DND-41 (cell line): ENCODE measurements at regions not wholly inside any gene's neighbourhood (a gene's known extent, or its start where the extent isn't known, plus 50 kb on each side); places are given as distances from the start of the nearest gene placed in this dataset.

Experiments
- ATAC-seq: fragments of 200-7000 bp; cut with Tn5 transposase; 3 replicates; pipeline ENCODE4 v1.9.1; 2021; ENCODE audit warnings: low read depth; ENCODE audit not compliant: insufficient read depth
- DNase-seq: peaks from one replicate; pipeline ENCODE4 v3.0.0-alpha.2; 2020
- H2AFZ ChIP-seq: 2 replicates; pipeline ENCODE4 v1.6.0; 2012; ENCODE audit warnings: low read depth, low read length
- H3K27ac ChIP-seq: 2 replicates; pipeline ENCODE4 v1.5.1; 2012; ENCODE audit warnings: low read length, inconsistent platforms
- H3K27me3 ChIP-seq: fragments of 200-600 bp; sonication (generic); 2 replicates; pipeline ENCODE4 v1.6.0; 2012; ENCODE audit warnings: low read length, mild to moderate bottlenecking, inconsistent platforms; ENCODE audit not compliant: insufficient read depth, poor library complexity
- H3K36me3 ChIP-seq: 2 replicates; pipeline ENCODE4 v1.5.1; 2012; ENCODE audit warnings: low read length, inconsistent platforms; ENCODE audit not compliant: insufficient read depth
- H3K4me1 ChIP-seq: 2 replicates; pipeline ENCODE4 v1.5.1; 2012; ENCODE audit warnings: mild to moderate bottlenecking, low read length; ENCODE audit not compliant: insufficient read depth
- H3K4me2 ChIP-seq: 2 replicates; pipeline ENCODE4 v1.6.0; 2012; ENCODE audit warnings: mild to moderate bottlenecking, moderate library complexity, low read length, inconsistent platforms; ENCODE audit not compliant: insufficient read depth
- H3K4me3 ChIP-seq, 2 experiments: fragments of 200-600 bp in 1 of 2; shearing (Covaris generic) in 1 of 2; 2 replicates each; pipeline ENCODE4 v1.5.1; 2012 to 2016; ENCODE audit warnings: inconsistent platforms in 2 of 2, low read length in 2 of 2, mild to moderate bottlenecking in 2 of 2, low read depth in 1 of 2, moderate library complexity in 1 of 2
- H3K79me2 ChIP-seq: 2 replicates; pipeline ENCODE4 v1.6.0; 2012; ENCODE audit warnings: low read length, inconsistent platforms; ENCODE audit not compliant: insufficient read depth
- H3K9ac ChIP-seq: 2 replicates; pipeline ENCODE4 v1.6.0; 2012; ENCODE audit warnings: low read depth, mild to moderate bottlenecking, inconsistent platforms, low read length, moderate library complexity
- H3K9me3 ChIP-seq: 2 replicates; pipeline ENCODE4 v1.5.1; 2012; ENCODE audit warnings: low read length, moderate library complexity, mild to moderate bottlenecking, inconsistent platforms; ENCODE audit not compliant: insufficient read depth, severe bottlenecking
- H4K20me1 ChIP-seq: 2 replicates; pipeline ENCODE4 v1.6.0; 2012; ENCODE audit warnings: low read length; ENCODE audit not compliant: insufficient read depth
- EZH2 ChIP-seq: IDR thresholded peaks from 3 replicates; pipeline ENCODE4 v1.6.1; 2012; ENCODE audit warnings: borderline replicate concordance, low read depth, mild to moderate bottlenecking, moderate library complexity, low read length, inconsistent platforms; ENCODE audit not compliant: severe bottlenecking
- TF ChIP-seq, protein P1 (sequence below): IDR thresholded peaks from 2 replicates; pipeline ENCODE4 v1.5.1; 2012; ENCODE audit warnings: borderline replicate concordance, low read length, moderate library complexity, mild to moderate bottlenecking; ENCODE audit not compliant: poor library complexity, severe bottlenecking; ENCODE audit errors: extremely low read depth

DNA sequence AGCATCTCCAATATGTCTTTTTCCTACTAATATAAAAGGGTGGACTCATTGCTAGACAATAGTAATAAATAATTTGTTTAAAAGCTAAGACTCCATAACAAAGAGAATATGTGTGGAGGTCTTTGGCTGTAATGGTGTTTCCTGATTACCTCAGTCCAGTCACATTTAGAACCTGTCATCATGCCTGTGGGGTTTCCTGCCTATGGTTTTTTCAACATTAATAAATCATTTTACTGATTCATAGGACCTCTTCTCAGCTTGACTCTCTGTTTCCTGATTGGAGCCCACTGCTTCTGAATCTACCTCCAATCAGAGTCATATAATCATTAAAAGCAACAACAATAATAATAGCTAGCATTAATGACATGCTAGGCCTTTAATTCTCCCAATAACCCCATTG is 52.4 kb upstream of the GNAI1 start:
- H2AFZ ChIP-seq, result no peak overlapping the region
- no peaks in the 10 kb centered on the region for H3K79me2 ChIP-seq
- H4K20me1 ChIP-seq, result no peaks in the 10 kb centered on the region
- ATAC-seq, result no peak
- H3K27me3 ChIP-seq, result no peaks in the 10 kb centered on the region
- no peak overlapping the region for H3K27ac ChIP-seq
- DNase-seq, result no peak
- H3K4me2 ChIP-seq, result no peak overlapping the region
- no peak overlapping the region for H3K4me3 ChIP-seq
- peaks cover 11% of the 10 kb centered on the region for H3K4me1 ChIP-seq
- TF ChIP-seq, protein P1, sequence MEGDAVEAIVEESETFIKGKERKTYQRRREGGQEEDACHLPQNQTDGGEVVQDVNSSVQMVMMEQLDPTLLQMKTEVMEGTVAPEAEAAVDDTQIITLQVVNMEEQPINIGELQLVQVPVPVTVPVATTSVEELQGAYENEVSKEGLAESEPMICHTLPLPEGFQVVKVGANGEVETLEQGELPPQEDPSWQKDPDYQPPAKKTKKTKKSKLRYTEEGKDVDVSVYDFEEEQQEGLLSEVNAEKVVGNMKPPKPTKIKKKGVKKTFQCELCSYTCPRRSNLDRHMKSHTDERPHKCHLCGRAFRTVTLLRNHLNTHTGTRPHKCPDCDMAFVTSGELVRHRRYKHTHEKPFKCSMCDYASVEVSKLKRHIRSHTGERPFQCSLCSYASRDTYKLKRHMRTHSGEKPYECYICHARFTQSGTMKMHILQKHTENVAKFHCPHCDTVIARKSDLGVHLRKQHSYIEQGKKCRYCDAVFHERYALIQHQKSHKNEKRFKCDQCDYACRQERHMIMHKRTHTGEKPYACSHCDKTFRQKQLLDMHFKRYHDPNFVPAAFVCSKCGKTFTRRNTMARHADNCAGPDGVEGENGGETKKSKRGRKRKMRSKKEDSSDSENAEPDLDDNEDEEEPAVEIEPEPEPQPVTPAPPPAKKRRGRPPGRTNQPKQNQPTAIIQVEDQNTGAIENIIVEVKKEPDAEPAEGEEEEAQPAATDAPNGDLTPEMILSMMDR, result no peak
- no peak for TF ChIP-seq EZH2
- H3K9me3 ChIP-seq, result no peaks in the 10 kb centered on the region
- H3K9ac ChIP-seq, result no peak overlapping the region
- H3K36me3 ChIP-seq, result no peaks in the 10 kb centered on the region

DNA sequence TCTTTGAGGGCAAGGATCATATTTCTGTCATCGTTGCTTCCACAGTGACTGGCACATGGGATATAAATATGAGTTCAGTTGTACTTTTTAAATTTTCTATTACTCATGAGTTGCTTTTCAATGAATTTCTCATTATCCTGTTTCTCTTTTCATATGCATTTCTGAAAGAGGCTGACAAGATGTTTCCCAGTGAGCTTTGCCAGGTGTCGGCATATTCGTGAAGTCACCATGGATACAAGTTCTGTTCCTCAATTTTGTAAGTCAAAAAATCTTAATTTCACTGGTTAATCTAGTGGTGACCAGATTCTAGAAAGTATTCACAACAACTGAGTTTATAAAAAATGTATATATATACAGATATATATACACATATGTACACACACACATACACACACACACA is 55.7 kb upstream of the GNAI1 start:
- no peak for TF ChIP-seq EZH2
- TF ChIP-seq, protein P1, result no peak
- no peak overlapping the region for H3K9ac ChIP-seq
- no peak overlapping the region for H3K4me2 ChIP-seq
- no peak for DNase-seq
- no peak overlapping the region for H3K4me3 ChIP-seq
- no peaks in the 10 kb centered on the region for H3K27me3 ChIP-seq
- peaks cover 11% of the 10 kb centered on the region for H3K4me1 ChIP-seq
- H3K27ac ChIP-seq, result no peak overlapping the region
- H2AFZ ChIP-seq, result no peak overlapping the region
- no peaks in the 10 kb centered on the region for H4K20me1 ChIP-seq
- H3K9me3 ChIP-seq, result no peaks in the 10 kb centered on the region
- H3K36me3 ChIP-seq, result no peaks in the 10 kb centered on the region
- no peak for ATAC-seq
- no peaks in the 10 kb centered on the region for H3K79me2 ChIP-seq

DNA sequence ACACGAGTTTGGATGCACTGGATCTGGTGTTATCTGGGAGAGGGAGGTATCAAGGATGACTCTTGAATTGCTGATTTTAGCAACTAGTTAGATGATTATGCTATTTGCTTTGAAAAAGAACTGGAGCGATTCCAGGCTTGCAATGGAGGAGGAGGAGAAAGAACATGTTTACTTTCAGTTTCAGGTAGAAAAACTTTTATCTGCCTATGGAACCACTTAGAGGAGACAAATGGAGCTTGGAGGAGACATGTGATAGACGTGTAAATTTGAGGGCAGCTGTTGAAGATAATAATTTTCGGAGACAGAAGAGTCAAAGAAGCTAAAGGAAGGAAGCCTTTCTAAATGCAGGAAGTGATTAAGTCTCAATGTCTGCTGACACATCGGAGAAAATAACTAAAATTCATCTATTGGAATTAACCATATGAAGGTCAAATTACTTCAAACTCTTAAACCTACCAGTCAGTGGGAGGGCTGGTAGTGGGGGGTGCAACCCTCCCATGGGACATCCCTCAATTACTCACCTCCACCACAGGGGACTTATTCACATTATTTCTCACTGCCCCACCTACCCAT is 56.4 kb upstream of the GNAI1 start:
- Histone ChIP-seq H3K4me3 (peak overlapping the region in 1 of 2 experiments; percentile 43; a peak in 2 of 4 replicates), H3K9ac (no peak overlapping the region)

More for the DNA sequence above, 56.4 kb upstream of the GNAI1 start:
- Histone ChIP-seq H3K4me1 (peaks cover 11% of the 10 kb centered on the region), H4K20me1 (no peaks in the 10 kb centered on the region), H3K36me3 (no peaks in the 10 kb centered on the region), H3K27ac (0 out of 2 replicates have a peak overlapping the region, but pooled peaks have one; percentile 9), H3K4me2 (peak overlapping the region; percentile 54), H3K27me3 (no peaks in the 10 kb centered on the region), H2AFZ (peak overlapping the region; percentile 59), H3K79me2 (no peaks in the 10 kb centered on the region), H3K9me3 (no peaks in the 10 kb centered on the region)
- ATAC-seq (peak; percentile 67), DNase-seq (no peak)
- TF ChIP-seq EZH2, result no peak
- TF ChIP-seq, protein P1, result no peak
